Left lung (tissue), 4 donors: ENCODE measurements at regions not wholly inside any gene's neighbourhood (a gene's known extent, or its start where the extent isn't known, plus 50 kb on each side); places are given as distances from the start of the nearest gene placed in this dataset.

Source experiments
- ATAC-seq: fragments of 200-7000 bp; cut with Tn5 transposase; one replicate; pipeline ENCODE4 v1.9.1; 2020; ENCODE audit warnings: moderate library complexity
- DNase-seq, 4 donors: peaks; one replicate each; pipeline ENCODE4 v3.0.0-alpha.2; 2013 to 2020
- H3K27ac ChIP-seq, 2 donors: fragments of 200-600 bp; sonication (generic) in 1 of 2; one replicate each; pipeline versions ENCODE4 v1.5.0 to v1.8.0; 2020 to 2021
- H3K27me3 ChIP-seq, 2 donors: fragments of 200-600 bp; sonication (generic) in 1 of 2; one replicate each; pipeline versions ENCODE4 v1.5.0 to v1.8.0; 2020 to 2021
- H3K36me3 ChIP-seq, 2 donors: fragments of 200-600 bp; sonication (generic) in 1 of 2; one replicate each; pipeline versions ENCODE4 v1.5.0 to v1.8.0; 2020 to 2021
- H3K4me1 ChIP-seq, 2 donors: fragments of 200-600 bp; one replicate each; pipeline ENCODE4 v1.8.0; 2021
- H3K4me3 ChIP-seq, 2 donors: fragments of 200-600 bp; sonication (generic) in 1 of 2; one replicate each; pipeline versions ENCODE4 v1.5.0 to v1.8.0; 2020 to 2021; ENCODE audit warnings: mild to moderate bottlenecking in 1 of 2
- H3K9me3 ChIP-seq, 2 donors: fragments of 200-600 bp; sonication (generic) in 1 of 2; one replicate each; pipeline versions ENCODE4 v1.5.0 to v1.8.0; 2020 to 2021
- intact Hi-C, 2 donors: fragments of 100-400 bp; cut with DNase I; formaldehyde crosslinking; loops; one replicate each; pipeline versions ENCODE4 v1.11.2 to v1.14.2; 2022
- TF ChIP-seq, protein P1 (sequence below), 2 donors: fragments of 200-600 bp; sonication (generic) in 1 of 2; IDR thresholded peaks; one replicate each; pipeline versions ENCODE4 v1.5.0 to v1.8.0; 2021; ENCODE audit warnings: antibody characterized with exemption in 2 of 2
- donor health status: DM: no; HTN: yes; CAD: no.
- donor health status: DM: no; HTN: no; CAD: no.

GRCh38 chr6:66949191-66949661, 1242.2 kb upstream of the EYS start:
- no peak overlapping the region for H3K4me3 ChIP-seq
- ATAC-seq (no peak), DNase-seq (peak in 1 of 4 donors; percentile 69)
- H3K27me3 ChIP-seq = no peaks in the 10 kb centered on the region
- H3K36me3 ChIP-seq = no peaks in the 10 kb centered on the region
- TF ChIP-seq, protein P1, sequence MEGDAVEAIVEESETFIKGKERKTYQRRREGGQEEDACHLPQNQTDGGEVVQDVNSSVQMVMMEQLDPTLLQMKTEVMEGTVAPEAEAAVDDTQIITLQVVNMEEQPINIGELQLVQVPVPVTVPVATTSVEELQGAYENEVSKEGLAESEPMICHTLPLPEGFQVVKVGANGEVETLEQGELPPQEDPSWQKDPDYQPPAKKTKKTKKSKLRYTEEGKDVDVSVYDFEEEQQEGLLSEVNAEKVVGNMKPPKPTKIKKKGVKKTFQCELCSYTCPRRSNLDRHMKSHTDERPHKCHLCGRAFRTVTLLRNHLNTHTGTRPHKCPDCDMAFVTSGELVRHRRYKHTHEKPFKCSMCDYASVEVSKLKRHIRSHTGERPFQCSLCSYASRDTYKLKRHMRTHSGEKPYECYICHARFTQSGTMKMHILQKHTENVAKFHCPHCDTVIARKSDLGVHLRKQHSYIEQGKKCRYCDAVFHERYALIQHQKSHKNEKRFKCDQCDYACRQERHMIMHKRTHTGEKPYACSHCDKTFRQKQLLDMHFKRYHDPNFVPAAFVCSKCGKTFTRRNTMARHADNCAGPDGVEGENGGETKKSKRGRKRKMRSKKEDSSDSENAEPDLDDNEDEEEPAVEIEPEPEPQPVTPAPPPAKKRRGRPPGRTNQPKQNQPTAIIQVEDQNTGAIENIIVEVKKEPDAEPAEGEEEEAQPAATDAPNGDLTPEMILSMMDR (IDR thresholded peaks at IDR 0.05) = no peak
- H3K9me3 ChIP-seq = peaks cover 3 to 10% of the 10 kb centered on the region in 2 donors
- no peak overlapping the region for H3K27ac ChIP-seq
- no peaks in the 10 kb centered on the region for H3K4me1 ChIP-seq
- intact Hi-C loops = no loop called here

DNA sequence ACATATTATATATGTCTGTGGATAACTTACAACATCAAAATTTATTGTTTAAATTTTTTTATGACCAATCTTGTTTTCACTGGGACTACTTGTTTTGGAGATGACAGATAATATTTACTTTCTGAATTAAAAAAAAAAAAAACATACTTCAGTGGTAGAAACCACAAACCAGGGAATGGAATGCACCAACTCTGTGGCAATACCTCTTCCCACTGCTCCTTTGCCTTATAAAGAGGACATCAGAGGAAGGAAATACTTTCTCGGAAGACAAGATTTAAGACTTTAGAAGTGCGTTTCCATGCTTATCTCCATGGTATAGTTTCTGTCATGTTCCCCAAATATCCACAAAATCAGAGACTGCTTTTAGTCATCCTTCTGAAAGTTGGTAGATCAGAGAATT, 1241.1 kb upstream of the EYS start:
- ATAC-seq = no peak
- Histone ChIP-seq H3K4me3 (no peak overlapping the region), H3K4me1 (no peaks in the 10 kb centered on the region), H3K27ac (no peak overlapping the region), H3K36me3 (no peaks in the 10 kb centered on the region), H3K9me3 (peaks cover 3 to 10% of the 10 kb centered on the region in 2 donors), H3K27me3 (no peaks in the 10 kb centered on the region)
- TF ChIP-seq, protein P1 (IDR thresholded peaks at IDR 0.05) = no peak
- intact Hi-C loops = no loop called here
- DNase-seq = no peak

DNA sequence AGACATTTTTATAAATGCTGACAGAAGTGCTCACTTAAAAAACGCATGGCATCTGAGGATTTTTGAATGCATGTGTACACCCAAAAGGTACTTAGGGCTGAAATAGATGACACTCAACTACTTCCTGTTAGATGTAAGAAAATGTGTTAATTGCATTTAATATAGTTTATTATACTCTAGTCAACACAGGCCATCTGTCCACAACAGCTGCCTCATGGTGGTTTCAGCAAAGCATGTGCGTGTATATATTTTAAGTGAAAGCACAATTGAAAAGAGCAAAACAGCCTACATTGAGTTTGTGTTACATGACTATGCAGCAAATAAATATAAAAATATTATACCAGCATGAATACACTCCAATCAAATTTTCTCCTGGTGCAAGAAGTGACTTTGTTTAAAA, 1233.0 kb upstream of the EYS start:
- intact Hi-C loops = no loop called here
- Histone ChIP-seq H3K9me3 (peaks cover 0 to 10% of the 10 kb centered on the region in 2 donors), H3K4me3 (no peak overlapping the region), H3K27me3 (no peaks in the 10 kb centered on the region), H3K36me3 (no peaks in the 10 kb centered on the region), H3K4me1 (no peaks in the 10 kb centered on the region), H3K27ac (no peak overlapping the region)
- TF ChIP-seq, protein P1 (IDR thresholded peaks at IDR 0.05) = no peak
- DNase-seq = no peak
- no peak for ATAC-seq

- no peak overlapping the region for H3K27ac ChIP-seq
- H3K4me3 ChIP-seq = no peak overlapping the region
- no peaks in the 10 kb centered on the region for H3K27me3 ChIP-seq
- TF ChIP-seq, protein P1 (IDR thresholded peaks at IDR 0.05) = no peak
- DNase-seq (peak in 1 of 4 donors; percentile 42), ATAC-seq (no peak)
- H3K4me1 ChIP-seq = no peaks in the 10 kb centered on the region
- intact Hi-C loops = no loop called here
- no peaks in the 10 kb centered on the region for H3K36me3 ChIP-seq
- H3K9me3 ChIP-seq = peaks cover 0 to 13% of the 10 kb centered on the region in 2 donors
Measured at GRCh38 chr6:66937180-66937579, 1230.2 kb upstream of the EYS start.

- ATAC-seq (no peak), DNase-seq (no peak)
- peaks cover 0 to 14% of the 10 kb centered on the region in 2 donors for H3K9me3 ChIP-seq
- H3K4me3 ChIP-seq = no peak overlapping the region
- no peak overlapping the region for H3K27ac ChIP-seq
- TF ChIP-seq, protein P1 (IDR thresholded peaks at IDR 0.05) = no peak
- H3K36me3 ChIP-seq = no peaks in the 10 kb centered on the region
- intact Hi-C loops = no loop called here
- H3K27me3 ChIP-seq = no peaks in the 10 kb centered on the region
- H3K4me1 ChIP-seq = no peaks in the 10 kb centered on the region
Measured at GRCh38 chr6:66935612-66936011, 1228.6 kb upstream of the EYS start.
